ENCODE measurements at regions not wholly inside any gene's neighbourhood (a gene's known extent, or its start where the extent isn't known, plus 50 kb on each side); places are given as distances from the start of the nearest gene placed in this dataset.

DNA sequence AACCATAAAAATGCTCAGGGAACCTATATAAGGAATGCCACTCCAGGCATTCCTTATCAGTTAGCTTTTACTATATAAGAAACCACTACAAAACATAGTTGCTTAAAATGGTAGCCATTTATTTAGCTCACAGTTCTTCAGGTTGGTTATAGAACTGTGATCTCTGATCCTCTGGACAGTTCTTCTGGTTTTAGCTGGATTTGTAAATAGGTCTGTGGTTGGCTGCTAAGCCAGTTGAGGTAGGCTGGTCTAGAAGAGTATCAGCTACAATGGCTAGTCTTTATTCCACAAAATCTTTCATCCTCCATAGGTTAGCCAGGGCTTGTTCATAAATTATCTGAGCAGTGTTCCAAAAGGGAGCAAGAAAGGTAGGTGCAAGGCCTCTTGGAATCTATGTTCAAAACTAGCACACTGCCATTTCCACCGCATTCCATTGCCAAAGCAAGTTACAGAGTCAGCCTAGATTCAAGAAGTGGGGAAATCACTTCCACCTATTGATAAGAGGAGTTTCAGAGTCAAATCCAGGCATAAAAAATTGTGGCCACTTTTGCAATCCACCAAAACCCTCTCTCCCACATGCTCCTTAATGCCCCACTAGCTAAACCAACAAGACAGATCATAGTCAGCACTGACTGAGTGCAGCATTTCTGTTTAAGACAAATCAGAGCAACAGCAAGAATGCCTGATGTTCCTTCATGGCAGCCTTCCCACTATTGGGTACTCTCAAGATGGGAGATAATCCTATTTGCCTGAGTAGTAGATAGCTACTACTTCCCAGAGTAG lies 146.4 kb downstream of the IRS1 start:
- no peak for DNase-seq (ENCODE audit: low spot score)

DNA sequence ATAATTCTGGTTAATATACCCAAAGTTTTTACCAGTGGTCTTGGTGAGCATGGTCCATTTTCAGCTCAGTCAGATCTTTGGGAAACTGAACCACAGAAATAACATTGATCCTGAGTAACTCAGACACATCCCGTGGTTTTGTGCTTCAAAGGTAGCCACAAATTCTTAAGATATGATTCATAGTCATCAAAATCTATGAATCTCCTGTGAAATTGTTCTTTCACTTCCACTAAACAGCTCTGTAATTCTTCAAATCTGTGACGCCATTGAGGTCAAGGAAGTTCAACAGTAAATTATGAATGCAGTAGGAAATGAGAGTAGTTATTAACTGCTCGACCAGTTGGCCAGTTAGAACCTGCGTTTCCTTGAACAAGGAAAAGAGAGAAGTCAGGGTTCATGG lies 147.3 kb downstream of the IRS1 start:
- peak; percentile 51 for DNase-seq (ENCODE audit: low spot score)

DNA sequence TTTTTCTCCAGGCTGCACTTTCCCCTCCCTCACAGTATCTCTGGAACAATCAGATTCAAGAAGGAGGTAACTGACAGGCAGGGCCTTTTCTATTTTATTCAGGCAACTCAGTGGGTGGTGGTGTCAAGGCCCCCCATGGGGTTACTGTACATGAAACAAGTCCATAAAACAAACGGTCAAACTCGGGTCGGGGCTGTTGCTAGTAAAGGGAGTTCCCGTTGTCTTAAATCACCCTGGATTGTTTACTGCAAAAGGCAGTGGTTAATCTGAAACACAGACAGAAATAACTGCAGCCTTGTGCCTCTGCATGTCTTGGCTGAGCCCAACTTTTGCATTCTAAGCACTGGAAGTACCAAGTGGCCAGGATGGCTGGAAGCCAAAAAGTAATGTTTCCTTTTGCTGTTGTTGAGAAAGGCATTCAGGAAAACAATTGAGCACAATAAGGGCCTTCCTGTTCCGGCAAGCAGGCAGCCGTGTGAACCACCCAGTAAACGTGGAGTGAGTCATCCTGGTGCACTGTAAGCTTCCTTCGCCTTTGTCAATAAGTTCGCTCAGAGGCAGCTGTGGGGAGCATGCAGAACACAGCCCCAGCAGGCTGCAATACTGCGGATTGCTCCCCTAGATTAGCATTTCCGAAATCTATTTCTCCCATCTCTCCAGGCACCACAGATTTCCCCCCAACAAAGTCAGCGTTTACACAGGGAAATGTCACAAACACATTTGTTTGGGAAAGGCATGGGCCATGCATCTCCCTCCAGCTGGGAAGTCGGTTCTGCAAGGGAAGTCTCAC lies 149.6 kb downstream of the IRS1 start:
- peak; percentile 76 for DNase-seq (ENCODE audit: low spot score)

DNA sequence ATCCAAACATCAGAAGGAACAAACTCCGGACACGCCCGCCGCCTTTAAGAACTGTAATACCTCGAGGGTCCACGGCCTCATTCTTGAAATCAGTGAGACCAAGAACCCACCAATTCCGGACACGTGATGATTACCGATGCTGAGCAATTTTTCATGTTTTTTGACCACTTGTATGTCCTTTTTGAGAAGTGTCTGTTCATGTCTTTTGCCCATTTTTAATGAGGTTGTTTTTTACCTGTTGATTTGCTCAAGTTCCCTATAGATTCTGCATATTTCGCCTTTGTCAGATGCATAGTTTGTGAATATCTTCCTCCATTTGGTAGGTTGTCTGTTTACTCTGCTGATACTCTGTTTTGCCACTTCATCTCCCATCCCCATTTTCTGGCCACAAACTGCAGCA lies 150.4 kb downstream of the IRS1 start:
- no peak for DNase-seq (ENCODE audit: low spot score)

DNA sequence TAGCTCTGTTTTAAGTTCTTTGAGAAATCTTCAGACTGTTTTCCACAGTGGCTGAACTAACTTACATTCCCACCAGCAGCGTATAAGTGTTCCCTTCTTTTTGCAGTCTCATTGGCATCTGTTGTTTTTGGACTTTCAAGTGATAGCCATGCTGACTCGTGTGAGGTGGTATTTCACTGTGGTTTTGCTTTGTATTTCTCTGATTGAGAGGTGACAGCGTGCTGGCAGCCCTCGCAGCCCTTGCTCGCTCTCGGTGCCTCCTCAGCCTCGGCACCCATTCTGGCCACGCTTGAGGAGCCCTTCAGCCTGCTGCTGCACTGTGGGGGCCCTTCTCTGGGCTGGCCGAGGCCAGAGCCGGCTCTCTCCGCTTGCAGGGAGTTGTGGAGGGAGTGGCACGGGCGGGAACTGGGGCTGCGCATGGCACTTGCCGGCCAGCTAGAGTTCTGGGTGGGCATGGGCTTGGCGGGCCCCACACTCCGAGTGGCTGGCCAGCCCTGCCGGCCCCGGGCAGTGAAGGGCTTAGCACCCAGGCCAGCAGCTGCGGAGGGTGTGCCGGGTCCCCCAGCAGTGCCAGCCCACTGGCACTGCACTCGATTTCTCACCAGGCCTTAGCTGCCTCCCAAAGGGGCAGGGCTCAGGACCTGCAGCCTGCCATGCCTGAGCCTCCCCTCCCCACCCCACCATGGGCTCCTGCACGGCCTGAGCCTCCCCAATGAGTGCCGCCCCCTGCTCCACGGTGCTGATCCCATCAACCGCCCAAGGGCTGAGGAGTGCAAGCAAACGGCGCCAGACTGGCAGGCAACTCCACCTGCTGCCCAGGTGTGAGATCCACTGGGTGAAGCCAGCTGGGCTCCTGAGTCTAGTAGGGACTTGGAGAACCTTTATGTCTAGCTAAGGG lies 151.8 kb downstream of the IRS1 start:
- DNase-seq (ENCODE audit: low spot score) = no peak

DNA sequence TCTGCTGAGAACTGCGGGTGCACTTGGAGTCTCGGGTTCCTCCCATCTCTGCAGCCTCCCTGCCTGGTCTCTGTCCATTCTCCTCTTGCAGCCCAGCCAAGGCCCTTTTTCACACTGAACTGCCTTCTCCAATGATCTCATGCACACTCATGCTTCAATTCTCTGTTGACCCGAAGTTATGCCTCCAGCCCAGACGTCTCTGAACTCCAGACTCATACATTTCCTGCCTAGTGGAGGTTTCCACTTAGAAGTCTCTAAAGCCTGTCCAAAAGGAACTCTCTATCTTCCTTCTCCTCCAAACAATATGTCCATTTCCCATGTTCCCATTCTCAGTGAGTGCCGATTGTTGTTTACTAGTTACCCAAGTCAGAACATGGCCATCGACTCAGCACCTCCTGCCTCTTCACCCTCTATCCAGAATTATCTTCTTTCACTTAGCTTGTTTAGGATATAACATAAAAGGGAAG lies 155.2 kb downstream of the IRS1 start:
- peak; percentile 56 for DNase-seq (ENCODE audit: low spot score)

DNA sequence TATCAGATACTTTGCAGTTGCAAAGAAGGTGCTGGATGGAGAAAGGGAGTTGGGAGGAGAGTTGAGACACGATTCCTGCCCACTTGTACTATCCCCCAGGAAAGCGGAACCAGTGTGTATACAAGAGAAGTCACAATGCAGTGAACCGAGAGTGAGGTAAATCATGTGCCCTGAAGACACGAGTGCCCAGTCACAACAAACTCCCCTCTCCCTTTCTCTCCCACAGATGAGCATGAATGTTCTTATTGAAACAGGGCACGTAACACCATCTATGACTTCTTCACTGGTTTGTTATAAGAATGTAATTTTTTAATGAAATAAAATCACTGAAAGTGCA lies 155.7 kb downstream of the IRS1 start:
- no peak for DNase-seq (ENCODE audit: low spot score)

DNA sequence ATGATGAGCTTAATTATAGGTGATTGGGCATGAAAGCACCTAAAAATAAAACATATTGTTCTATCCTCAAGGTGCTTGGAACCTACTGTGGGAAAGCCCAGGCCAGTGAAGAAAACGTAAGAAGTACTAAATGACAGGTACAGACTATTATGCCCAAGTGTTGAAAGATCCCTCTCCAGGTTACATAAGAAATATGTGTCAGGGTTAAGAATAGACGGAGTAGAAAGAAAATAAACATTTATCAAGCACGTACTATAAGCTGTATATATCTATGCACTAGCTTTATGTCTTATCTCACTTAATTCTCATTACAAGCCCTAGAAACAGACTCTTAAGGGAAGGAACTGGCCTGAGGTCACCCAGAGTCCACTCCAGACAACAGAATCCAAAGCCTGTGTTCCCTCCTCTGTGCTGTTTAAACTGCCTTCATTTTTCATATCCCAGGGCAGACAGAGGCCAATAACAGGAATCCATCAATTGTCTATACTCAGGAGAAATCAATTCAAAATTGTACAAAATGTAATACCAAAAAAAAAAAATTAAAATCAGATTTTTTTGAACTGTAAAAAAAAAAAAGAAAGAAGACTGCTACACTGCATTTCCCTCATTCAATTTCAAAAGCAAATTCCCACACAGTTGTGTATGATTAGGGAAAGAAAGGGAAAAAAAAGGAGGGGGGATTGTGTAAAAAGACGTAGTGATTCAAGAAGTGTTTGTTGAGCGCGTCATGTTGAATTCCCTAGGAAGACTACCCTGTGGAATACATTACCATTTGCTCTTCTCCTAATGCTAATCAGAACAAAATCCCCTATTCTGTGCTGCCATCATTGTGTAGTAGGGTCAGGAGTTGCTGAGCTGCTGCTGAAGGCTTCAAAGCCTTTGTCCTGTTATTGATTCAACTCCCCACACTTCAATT lies 156.3 kb downstream of the IRS1 start:
- DNase-seq (ENCODE audit: low spot score) = no peak

DNA sequence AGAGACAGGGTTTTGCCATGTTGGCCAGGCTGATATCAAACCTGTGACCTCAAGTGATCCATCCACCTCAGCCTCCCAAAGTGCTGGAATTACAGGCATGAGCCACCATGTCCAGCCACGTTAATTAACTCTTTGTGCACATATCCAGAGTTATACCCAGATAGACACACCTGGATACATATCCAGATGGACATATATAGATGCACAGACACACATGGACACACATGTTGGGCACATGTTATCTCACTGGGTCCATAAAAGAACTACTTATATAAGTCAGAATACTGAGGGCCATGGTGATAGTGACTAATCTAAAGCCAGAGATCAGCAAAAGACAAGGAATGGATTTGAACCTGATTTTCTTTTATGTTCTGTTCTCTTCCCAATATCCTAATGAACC lies 158.6 kb downstream of the IRS1 start:
- DNase-seq (ENCODE audit: low spot score) = no peak

DNA sequence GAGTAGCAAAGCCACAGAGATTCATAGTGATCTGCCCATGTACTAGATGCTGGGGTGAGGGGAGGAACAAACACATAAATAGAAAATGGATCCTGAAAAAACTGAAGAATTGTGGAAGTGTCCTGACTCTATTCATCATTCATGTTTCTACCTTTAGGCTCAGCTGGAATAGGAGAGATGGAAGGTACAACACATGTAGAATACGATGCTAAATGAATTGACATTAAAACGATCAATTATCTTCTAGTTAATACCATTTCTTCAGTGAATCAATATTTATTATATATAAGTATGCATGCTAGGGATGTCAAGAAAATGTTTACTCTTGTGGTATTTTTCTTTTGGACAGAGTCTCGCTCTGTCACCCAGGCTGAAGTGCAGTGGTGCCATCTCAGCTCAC lies 159.1 kb downstream of the IRS1 start:
- no peak for DNase-seq (ENCODE audit: low spot score)

DNA sequence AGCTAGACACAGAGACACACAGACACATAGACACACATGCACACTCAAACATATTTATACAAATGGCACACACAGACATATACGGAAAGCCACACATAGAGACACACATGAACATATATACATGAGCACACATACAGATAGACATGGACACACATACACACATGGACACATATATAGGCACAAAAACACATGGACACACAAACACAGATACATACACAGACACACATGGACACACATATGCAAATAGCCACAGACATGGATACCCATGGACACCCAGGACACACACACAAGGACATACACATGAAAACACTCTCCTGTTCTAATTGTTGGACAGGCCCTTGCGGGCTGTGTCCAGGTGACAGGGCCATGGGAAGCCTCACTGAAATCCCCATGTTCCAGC lies 160.1 kb downstream of the IRS1 start:
- DNase-seq (ENCODE audit: low spot score) = no peak

DNA sequence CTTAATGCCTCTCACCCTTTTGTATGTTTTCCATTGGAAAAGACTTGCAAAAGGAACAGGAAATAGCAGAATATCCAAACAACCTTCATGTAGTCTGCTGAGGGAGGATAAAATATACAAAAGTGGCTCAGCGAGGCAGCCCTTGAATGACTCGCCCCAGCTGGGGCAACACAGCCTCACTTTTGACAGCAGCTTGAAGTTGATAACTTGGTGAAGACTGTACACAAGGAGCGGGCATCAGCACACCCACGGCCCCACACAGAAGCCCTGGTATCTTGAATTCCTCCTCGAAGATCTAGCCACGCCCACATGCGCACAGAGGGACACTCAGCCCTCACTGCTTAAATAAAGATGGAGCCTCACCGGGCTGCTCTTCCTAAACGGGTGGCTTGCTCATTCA lies 161.0 kb downstream of the IRS1 start:
- peak; percentile 38 for DNase-seq (ENCODE audit: low spot score)

DNA sequence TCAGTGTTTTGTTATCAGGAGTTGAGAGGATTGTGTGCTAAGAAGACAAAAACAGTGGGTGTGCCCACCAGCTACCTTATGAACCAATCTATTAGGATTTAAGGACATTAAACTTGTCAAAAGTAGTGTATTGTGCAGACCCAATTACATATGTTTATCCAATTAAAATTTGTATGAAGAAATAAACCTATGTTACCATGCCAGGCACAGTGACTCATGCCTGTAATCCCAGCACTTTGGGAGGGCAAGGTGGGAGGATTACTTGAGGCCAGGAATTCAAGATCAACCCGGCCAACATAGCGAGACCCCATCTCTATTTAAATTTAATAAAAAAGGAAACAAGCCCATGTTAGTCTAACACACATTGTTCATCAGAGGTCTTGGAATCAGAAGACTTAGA lies 162.2 kb downstream of the IRS1 start:
- DNase-seq (ENCODE audit: low spot score) = no peak

DNA sequence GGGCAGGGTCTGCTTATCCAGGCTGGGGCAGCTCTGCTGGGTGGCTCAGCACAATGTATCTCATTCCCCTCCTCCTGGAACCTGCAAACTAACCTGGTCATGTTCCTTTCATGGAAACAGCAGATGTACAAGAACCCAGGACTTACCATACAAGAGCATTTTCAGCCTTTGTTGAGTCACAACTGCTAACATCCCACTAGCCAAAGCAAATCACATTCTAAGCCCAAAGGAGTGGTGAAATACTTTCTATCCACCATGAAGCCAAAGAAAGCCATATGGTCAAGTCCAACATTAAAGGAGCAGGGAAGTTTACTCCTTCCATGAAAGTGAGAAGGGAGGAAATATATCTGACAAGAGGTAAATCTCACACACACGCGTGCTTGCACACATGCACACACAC lies 163.0 kb downstream of the IRS1 start:
- DNase-seq (ENCODE audit: low spot score) = no peak

DNA sequence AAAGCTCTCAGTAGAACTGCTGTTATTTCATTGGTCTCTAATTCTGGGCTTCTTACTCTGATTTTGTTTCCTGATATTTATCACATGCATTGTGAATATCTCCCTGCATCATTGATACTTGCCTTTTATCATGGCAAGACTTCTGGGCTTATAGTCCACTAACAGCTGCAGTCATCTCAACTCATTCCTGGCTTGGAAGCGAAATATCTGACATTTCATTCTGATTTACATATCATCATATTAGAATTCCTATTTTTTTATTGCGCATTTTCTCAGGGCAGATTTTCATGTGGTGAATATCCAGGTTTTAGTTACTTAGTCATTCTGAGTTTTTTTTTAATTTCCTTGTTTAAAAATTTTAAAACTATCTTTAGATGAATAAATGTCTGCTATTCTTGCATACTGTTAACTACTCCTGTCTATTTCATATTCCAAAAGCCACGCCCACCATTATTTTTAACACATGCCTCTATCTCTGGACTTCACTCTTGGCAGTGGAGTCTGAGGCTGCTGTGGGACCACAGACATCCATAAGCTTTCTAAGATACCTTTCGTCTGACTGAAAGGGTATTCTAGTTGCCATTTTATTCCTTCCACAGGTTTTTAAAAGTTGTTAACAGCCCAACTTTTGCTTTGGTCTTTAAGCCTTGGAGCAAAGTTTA lies 164.5 kb downstream of the IRS1 start:
- no peak for DNase-seq (ENCODE audit: low spot score)

DNA sequence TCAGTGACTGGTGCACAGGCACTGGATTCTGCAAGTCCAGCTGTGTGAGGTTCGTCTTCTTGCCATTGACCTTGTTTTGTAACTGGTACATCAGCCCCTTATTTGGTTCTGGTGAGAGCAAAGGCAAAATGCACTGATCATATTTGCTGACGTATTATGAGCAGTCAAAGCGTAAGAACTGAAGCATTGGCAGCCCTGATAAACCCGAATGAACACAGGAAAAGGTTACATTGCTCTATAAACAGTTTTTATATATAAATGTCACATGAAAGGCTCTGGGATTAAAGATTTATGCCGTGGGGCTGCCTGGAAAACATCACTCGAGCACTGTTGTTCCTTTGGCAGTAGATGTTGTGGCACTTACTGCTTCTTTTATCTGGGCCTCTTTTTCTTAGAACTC lies 167.9 kb downstream of the IRS1 start:
- DNase-seq (ENCODE audit: low spot score) = no peak

DNA sequence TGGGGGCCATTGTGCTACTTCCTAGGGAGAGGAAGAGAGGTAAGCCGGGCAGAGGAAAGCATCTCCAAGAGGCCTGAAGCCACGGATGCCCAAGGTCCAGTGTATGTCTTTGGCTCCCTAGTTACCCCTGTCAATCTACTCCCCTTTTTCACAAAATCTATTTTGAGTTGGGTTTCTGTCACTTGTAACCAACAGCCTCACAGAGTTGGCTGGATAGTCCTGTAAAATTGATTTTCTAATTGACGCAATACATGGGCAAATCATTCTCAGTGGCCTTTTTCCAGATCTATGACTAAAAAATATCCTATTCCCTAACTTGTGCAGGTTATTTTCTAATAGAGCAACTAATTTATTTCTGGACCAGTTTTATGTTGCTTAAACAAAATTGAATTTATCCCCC lies 168.4 kb downstream of the IRS1 start:
- DNase-seq (ENCODE audit: low spot score) = no peak

DNA sequence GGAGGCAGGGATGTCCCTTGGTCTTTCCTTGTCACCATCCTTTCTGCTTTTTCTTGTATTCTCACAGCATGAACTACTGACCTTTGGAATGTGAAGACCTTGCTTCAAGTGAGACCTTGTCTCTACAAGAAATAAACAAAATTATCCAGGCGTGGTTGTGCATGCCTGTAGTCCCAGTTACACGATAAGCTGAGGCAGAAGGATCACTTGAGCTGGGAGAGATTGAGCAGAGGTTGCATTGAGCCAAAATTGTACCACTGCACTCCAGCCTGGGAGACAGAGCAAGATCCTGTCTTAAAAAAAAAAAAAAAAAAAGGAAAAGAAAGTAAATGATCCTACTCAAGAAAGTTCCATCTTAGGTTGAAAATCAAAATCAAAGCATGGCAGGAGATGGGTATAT lies 173.7 kb downstream of the IRS1 start:
- no peak for DNase-seq (ENCODE audit: low spot score)

DNA sequence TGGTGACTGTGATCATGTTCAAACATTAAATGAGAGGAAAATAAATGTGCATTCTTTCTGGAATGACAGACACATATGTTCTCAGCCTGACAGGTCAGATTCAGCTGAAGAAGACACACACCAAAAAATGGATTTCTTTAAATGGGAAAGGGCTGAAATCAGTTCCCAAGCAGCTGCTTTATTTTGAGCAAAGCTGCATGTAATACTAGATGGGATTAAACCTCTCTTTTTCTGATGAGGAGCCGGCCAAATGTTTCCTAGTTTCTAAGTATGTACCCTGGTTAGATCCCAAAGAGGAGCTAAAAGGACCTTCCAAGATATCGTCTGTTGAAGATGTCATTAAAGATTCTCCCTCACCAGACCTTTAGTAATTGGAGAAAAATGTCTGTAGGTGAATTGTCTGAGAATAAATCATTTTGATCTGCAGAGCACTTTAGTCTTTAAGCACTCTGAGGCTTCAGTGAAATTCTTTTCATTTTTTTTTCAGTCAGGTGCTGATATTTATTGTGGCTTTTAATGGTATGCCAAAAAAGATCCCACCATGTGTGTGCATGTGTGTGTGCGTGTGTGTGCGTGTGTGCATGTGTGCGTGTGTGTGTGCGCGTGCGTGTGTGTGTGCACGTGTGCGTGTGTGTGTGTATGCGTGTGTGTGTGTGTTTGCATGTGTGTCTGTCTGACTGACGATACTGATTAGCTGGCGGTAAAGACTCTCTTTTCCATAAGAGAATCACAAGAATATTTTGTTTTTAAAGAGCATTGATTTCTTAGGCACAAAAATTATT lies 175.8 kb downstream of the IRS1 start:
- no peak for DNase-seq (ENCODE audit: low spot score)

DNA sequence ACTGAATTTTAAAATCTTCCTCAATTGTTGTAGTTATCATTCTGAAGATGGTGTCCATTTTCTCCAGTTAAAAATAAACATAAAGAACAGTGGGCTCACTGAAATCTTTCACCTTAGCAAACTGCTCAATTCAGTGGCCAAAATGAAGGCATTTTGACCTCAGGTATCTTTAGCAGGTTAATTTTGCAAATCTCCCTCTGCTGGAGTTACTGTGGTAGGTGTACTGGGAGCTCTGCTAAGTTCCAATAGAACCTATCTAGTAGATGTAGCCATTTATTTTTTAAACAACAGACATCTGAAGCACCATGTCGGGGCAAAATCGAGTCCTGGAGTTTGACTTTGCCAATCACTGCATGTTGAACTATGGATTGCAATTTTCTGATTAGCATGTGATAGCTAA lies 177.1 kb downstream of the IRS1 start:
- no peak for DNase-seq (ENCODE audit: low spot score)

Data from AG08396 (cell line).